ENCODE measurements at regions not wholly inside any gene's neighbourhood (a gene's known extent, or its start where the extent isn't known, plus 50 kb on each side); places are given as distances from the start of the nearest gene placed in this dataset.

GRCh38 chr1:175894581-175894980 lies 151.2 kb upstream of the TNR start:
- no peak for DNase-seq

- DNase-seq, result no peak
These were observed 149.8 kb upstream of the TNR start for GRCh38 chr1:175893192-175893591.

DNA sequence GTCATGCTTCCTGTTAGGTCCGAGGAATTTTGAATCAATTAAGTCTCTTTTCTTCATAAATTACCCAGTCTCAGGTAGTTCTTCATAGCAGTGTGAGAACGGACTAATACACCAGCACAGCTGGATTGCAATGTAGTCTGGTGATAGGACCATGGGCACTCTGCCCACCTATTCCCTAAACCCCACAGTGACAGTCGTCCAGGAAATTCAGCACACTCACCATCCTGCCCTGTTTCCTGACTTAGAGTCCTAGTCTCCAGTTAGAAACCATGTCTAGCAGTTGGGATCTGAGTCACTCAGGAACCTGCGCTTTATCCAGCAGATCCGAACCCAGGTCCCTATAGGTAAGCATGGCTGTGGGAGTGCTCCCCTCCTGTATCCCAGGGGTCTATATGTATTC lies 149.3 kb upstream of the TNR start:
- DNase-seq, result no peak

- no peak for DNase-seq
These were observed 148.5 kb upstream of the TNR start for GRCh38 chr1:175891783-175892309.

GRCh38 chr1:175890958-175891357 lies 147.6 kb upstream of the TNR start:
- DNase-seq, result no peak

GRCh38 chr1:175889848-175890247 lies 146.5 kb upstream of the TNR start:
- no peak for DNase-seq

DNA sequence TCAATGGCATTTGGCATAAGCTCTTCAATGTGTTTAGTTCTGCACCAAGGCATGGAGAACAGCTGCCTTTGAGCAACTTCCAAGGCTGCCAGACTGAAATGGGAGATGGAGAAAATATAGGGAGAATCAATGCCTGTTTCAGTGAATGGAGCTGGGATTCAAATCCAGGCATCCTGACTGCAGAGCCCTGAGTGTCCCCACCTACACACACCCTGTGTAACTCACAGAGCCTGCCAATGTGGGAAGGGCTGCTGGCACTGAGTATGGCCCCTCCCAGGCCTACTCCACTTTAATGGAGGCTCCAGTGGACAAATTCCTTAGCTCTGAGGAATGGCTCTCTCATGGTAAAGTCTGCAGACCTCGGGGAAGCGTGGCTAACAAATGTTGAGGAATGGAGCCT lies 145.6 kb upstream of the TNR start:
- no peak for DNase-seq

GRCh38 chr1:175887981-175888428 lies 144.6 kb upstream of the TNR start:
- peak; percentile 17 for DNase-seq

GRCh38 chr1:175887521-175887920 lies 144.1 kb upstream of the TNR start:
- DNase-seq, result no peak

- DNase-seq, result no peak
These were observed 141.9 kb upstream of the TNR start for GRCh38 chr1:175885326-175885725.

GRCh38 chr1:175884369-175884768 lies 141.0 kb upstream of the TNR start:
- DNase-seq, result no peak

DNA sequence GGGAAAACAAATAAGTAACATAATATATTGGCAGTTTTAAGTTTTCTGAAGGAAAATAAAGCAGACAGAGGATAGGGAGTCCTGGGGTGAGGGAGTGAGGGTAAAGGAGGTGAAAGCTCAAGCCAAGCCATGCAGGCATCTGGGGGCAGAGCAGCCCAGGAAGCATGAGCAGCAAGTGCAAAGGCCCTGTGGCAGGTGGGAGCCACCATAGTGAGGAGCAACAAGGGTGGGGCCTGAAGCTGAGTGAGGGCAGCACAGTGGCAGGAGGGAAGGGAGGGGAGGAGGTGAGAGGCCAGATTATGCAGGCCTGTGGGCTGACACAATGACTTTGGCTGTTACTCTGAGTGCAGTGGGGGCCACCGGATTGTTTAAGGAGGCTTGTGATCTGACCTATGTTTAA lies 138.8 kb upstream of the TNR start:
- DNase-seq, result no peak

GRCh38 chr1:175881246-175881976 lies 138.0 kb upstream of the TNR start:
- DNase-seq, result no peak

GRCh38 chr1:175878775-175879174 lies 135.4 kb upstream of the TNR start:
- no peak for DNase-seq

DNA sequence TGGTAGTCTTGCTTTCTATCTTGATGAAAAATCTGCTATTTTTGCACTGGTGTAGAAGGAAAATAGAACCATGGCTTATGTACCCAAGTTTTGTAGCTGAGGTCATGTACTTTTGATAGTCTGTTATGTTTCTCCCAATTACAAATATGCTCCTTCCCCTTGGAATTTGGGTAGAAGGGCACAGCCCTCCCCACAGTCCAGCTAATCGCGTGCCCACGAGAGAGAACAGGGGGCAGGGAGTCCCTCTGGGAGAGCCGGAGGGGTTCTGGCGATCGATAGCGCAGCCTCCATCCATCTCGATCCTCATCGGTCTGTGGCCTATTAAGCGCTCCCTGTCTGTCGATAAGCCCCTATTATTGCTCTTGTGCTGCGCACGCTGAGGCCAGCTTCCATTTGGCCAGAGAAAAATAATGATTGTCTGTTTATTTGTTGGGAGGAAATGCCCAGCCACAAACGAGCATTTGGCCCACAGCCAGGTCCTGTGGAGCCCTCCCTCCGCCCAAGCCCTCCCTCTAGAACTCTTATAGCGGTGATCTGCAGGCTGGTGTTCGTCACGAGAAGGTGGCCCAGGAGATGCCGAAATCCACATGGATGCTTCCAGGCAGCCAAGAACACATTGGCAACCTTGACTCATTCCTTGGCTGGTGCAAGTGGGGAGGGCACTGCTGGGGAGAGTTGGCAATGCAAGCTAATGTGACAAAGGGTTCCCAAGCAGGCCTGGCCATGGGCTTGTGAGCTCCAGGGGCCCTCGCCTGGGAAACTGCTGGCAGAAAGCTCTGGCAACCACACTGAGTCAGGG lies 134.7 kb upstream of the TNR start:
- no peak for DNase-seq

DNA sequence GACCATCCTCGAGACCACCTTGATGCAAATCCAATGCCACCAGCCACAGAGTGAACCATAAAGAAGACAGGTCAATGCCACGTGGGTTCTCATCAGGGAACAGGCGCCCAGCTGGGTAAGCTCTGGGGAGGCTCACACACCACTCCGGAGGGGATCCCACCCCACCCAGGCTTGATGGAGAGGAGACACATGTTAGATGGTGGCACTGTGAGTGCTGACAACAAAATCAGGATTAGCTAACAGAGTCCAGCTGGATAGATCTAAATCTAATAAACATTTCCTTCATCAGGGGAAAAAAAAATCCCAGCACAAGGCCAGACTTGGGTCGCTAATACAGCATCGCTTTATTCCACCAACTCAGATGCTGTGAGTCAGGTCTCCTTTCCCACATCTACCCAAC lies 132.2 kb upstream of the TNR start:
- DNase-seq, result no peak

DNA sequence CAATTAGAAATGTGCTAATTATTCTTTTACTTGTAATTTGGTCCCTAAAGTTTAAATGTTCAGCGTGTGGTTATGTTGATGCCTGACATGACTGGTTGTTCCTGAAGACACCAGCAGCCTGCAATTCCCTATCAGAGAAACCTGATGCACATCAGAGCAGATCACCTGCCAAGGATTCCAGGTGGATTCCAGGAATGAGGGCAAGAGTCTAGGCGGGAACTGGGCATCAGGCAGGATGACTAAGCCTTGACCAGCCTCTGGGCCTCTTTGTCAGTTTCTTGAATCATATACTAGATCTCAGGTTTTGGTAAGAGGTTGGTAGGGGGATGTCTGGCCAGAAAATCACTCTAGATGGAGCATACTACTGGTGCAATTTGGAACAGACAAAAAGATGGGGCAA lies 130.7 kb upstream of the TNR start:
- no peak for DNase-seq

- DNase-seq, result no peak
These were observed 130.0 kb upstream of the TNR start for GRCh38 chr1:175873290-175873935.

GRCh38 chr1:175872588-175872987 lies 129.2 kb upstream of the TNR start:
- DNase-seq, result no peak

DNA sequence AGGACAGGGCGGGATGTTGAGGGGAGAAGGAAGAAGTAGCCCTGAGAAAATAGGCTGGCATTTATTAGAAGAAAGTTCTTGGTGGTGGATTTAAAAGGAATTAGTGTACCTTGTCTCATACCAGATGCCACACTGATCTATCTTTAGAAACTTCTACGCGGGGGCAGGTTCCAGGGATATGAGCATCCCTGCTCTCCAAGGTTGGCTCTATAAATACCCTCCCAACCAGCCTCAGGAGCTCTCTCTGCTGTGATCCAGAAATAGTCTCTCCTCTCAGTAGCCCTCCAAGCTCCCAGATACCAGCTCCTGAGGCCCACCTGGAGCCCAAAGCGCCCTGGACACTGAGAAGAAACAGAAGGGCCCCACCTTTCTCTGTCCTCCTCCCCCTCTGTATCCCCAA lies 128.3 kb upstream of the TNR start:
- DNase-seq, result no peak

- no peak for DNase-seq
These were observed 126.8 kb upstream of the TNR start for GRCh38 chr1:175870217-175870616.

- DNase-seq, result no peak
These were observed 123.4 kb upstream of the TNR start for GRCh38 chr1:175866776-175867175.

GRCh38 chr1:175865041-175865766 lies 121.8 kb upstream of the TNR start:
- no peak for DNase-seq

Data from activated T-cell treated with anti-CD3 and anti-CD28 coated beads, Interleukin-2, amount 50 U/mL, for 1 hour (primary cell).